ENCODE measurements at regions not wholly inside any gene's neighbourhood (a gene's known extent, or its start where the extent isn't known, plus 50 kb on each side); places are given as distances from the start of the nearest gene placed in this dataset.

DNA sequence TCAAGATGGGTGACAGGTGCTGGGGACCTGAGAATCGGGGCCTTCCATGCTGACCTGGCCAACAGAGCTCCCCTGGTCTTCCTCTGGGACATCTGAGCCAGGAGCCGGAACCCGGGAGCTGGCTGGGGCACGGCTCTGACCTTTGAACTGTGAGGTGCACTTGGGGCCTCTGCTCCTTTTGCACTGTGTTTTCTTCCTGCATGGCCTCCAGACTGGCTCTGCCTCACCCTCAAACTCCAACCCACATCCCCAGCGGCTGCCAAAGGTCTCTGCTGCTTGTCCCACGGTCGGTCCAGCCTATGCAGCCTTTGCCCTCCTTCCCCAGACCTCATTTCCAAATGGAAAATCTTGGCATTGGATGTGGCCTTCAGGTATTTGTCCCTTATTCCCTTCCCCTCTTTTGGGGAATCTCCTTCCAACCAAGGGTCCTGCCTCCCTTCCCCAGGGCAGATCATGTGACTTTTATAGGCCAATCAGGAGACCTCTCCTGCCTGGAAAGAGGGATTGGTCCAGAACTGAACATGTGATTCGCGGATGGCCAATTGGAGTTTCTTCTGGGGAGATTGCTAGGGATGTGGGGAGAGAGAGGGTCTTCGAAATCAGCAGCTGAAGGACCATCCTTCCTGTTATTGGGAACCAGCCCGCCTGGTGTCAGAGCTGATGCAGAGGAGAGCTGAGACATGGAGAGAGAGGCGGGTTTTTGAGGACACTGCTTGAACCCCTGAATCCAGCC lies 117.9 kb downstream of the CYLD start:
- ChIA-PET CTCF (no interaction called here), POLR2A (no interaction called here)
- TF ChIP-seq CTCF (IDR thresholded peaks at IDR 0.05; ENCODE audit: insufficient read depth, low read depth, low read length), result no peak
- DNase-seq (ENCODE audit: low read depth), result no peak
- no peaks in the 10 kb centered on the region for H3K27me3 ChIP-seq (ENCODE audit: control insufficient read depth, insufficient read depth, low read length)
- H3K36me3 ChIP-seq (ENCODE audit: control insufficient read depth, insufficient read depth, low read length), result no peaks in the 10 kb centered on the region
- no peak overlapping the region for H3K4me3 ChIP-seq (ENCODE audit: low read depth, low read length)

- ChIA-PET CTCF (no interaction called here), POLR2A (no interaction called here)
- H3K4me3 ChIP-seq (ENCODE audit: low read depth, low read length), result no peak overlapping the region
- no peaks in the 10 kb centered on the region for H3K36me3 ChIP-seq (ENCODE audit: control insufficient read depth, insufficient read depth, low read length)
- no peak for DNase-seq (ENCODE audit: low read depth)
- TF ChIP-seq CTCF (IDR thresholded peaks at IDR 0.05; ENCODE audit: insufficient read depth, low read depth, low read length), result no peak
- H3K27me3 ChIP-seq (ENCODE audit: control insufficient read depth, insufficient read depth, low read length), result no peaks in the 10 kb centered on the region
Observed at GRCh38 chr16:50858877-50859627, 117.2 kb downstream of the CYLD start.

GRCh38 chr16:50858376-50858775 lies 116.5 kb downstream of the CYLD start:
- no peak for DNase-seq (ENCODE audit: low read depth)
- ChIA-PET CTCF (no interaction called here), POLR2A (no interaction called here)
- TF ChIP-seq CTCF (IDR thresholded peaks at IDR 0.05; ENCODE audit: insufficient read depth, low read depth, low read length), result no peak
- Histone ChIP-seq H3K27me3 (ENCODE audit: control insufficient read depth, insufficient read depth, low read length) (no peaks in the 10 kb centered on the region), H3K36me3 (ENCODE audit: control insufficient read depth, insufficient read depth, low read length) (no peaks in the 10 kb centered on the region), H3K4me3 (ENCODE audit: low read depth, low read length) (no peak overlapping the region)

GRCh38 chr16:50857881-50858280 lies 116.0 kb downstream of the CYLD start:
- no peak for DNase-seq (ENCODE audit: low read depth)
- ChIA-PET POLR2A (no interaction called here), CTCF (no interaction called here)
- TF ChIP-seq CTCF (IDR thresholded peaks at IDR 0.05; ENCODE audit: insufficient read depth, low read depth, low read length), result no peak
- Histone ChIP-seq H3K27me3 (ENCODE audit: control insufficient read depth, insufficient read depth, low read length) (no peaks in the 10 kb centered on the region), H3K4me3 (ENCODE audit: low read depth, low read length) (no peak overlapping the region), H3K36me3 (ENCODE audit: control insufficient read depth, insufficient read depth, low read length) (no peaks in the 10 kb centered on the region)

GRCh38 chr16:50856991-50857390 lies 115.1 kb downstream of the CYLD start:
- Histone ChIP-seq H3K27me3 (ENCODE audit: control insufficient read depth, insufficient read depth, low read length) (no peaks in the 10 kb centered on the region), H3K4me3 (ENCODE audit: low read depth, low read length) (no peak overlapping the region), H3K36me3 (ENCODE audit: control insufficient read depth, insufficient read depth, low read length) (no peaks in the 10 kb centered on the region)
- ChIA-PET CTCF (no interaction called here), POLR2A (no interaction called here)
- TF ChIP-seq CTCF (IDR thresholded peaks at IDR 0.05; ENCODE audit: insufficient read depth, low read depth, low read length), result no peak
- DNase-seq (ENCODE audit: low read depth), result no peak
